Glutamatergic neuron (in vitro differentiated cells): ENCODE measurements at regions not wholly inside any gene's neighbourhood (a gene's known extent, or its start where the extent isn't known, plus 50 kb on each side); places are given as distances from the start of the nearest gene placed in this dataset.

Source experiments
- DNase-seq: peaks from one replicate; pipeline ENCODE4 v3.0.0; 2022
- H3K27ac Mint-ChIP-seq: one replicate; pipeline ENCODE4 v1.8.0; 2020; ENCODE audit warnings: mild to moderate bottlenecking, mixed read lengths, inconsistent platforms; ENCODE audit not compliant: unreplicated experiment
- H3K27me3 Mint-ChIP-seq: one replicate; pipeline ENCODE4 v1.8.0; 2020; ENCODE audit warnings: mild to moderate bottlenecking, moderate library complexity, mixed read lengths, inconsistent platforms; ENCODE audit not compliant: unreplicated experiment
- H3K36me3 Mint-ChIP-seq: one replicate; pipeline ENCODE4 v1.8.0; 2020; ENCODE audit warnings: mild to moderate bottlenecking, mixed read lengths, inconsistent platforms; ENCODE audit not compliant: unreplicated experiment
- H3K4me1 Mint-ChIP-seq: one replicate; pipeline ENCODE4 v1.8.0; 2020; ENCODE audit warnings: mild to moderate bottlenecking, low read depth, mixed read lengths, inconsistent platforms; ENCODE audit not compliant: unreplicated experiment
- H3K4me3 Mint-ChIP-seq: one replicate; pipeline ENCODE4 v1.8.0; 2020; ENCODE audit warnings: mild to moderate bottlenecking, mixed read lengths, inconsistent platforms; ENCODE audit not compliant: unreplicated experiment
- H3K9me3 Mint-ChIP-seq: one replicate; pipeline ENCODE4 v1.8.0; 2020; ENCODE audit warnings: mild to moderate bottlenecking, moderate library complexity, mixed read lengths, inconsistent platforms; ENCODE audit not compliant: unreplicated experiment
- CTCF ChIP-seq: fragments of 200-600 bp; sonication (generic); IDR thresholded peaks from one replicate; pipeline ENCODE4 v1.5.0; 2021; ENCODE audit not compliant: partially characterized antibody, unreplicated experiment

- Mint-ChIP-seq H3K36me3 (no peaks in the 10 kb centered on the region), H3K27me3 (no peaks in the 10 kb centered on the region), H3K9me3 (no peaks in the 10 kb centered on the region), H3K4me1 (no peaks in the 10 kb centered on the region), H3K27ac (no peak overlapping the region), H3K4me3 (no peak overlapping the region)
- no peak for DNase-seq
- no peak for TF ChIP-seq CTCF
Measured at GRCh38 chr4:62275470-62275869, 1075.3 kb downstream of the ADGRL3 start.

DNA sequence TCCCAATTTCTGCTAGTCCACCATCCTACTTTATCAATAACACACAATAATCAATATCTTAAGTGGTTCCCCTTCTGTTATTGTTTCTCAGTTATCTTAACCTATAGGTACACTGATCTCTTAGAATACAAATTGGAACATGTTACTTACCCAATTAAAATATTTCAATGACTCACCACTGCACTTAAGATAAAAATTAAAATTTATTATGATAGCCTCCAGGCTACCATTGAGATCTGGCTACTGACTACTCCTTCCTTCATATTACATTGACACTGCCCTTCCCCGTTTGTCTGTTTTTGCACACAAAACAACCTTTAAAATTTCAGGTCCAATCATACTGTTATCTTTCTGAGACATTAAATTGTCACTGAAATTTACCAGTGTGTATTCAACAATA is 1074.7 kb downstream of the ADGRL3 start:
- Mint-ChIP-seq H3K4me1 (no peaks in the 10 kb centered on the region), H3K27ac (no peak overlapping the region), H3K36me3 (no peaks in the 10 kb centered on the region), H3K4me3 (no peak overlapping the region), H3K27me3 (no peaks in the 10 kb centered on the region), H3K9me3 (no peaks in the 10 kb centered on the region)
- no peak for TF ChIP-seq CTCF
- no peak for DNase-seq

GRCh38 chr4:62271107-62271506 is 1071.0 kb downstream of the ADGRL3 start:
- no peaks in the 10 kb centered on the region for H3K9me3 Mint-ChIP-seq
- H3K4me1 Mint-ChIP-seq, result peaks cover 2% of the 10 kb centered on the region
- H3K27me3 Mint-ChIP-seq, result no peaks in the 10 kb centered on the region
- no peaks in the 10 kb centered on the region for H3K36me3 Mint-ChIP-seq
- no peak overlapping the region for H3K4me3 Mint-ChIP-seq
- no peak for DNase-seq
- no peak for TF ChIP-seq CTCF
- no peak overlapping the region for H3K27ac Mint-ChIP-seq

DNA sequence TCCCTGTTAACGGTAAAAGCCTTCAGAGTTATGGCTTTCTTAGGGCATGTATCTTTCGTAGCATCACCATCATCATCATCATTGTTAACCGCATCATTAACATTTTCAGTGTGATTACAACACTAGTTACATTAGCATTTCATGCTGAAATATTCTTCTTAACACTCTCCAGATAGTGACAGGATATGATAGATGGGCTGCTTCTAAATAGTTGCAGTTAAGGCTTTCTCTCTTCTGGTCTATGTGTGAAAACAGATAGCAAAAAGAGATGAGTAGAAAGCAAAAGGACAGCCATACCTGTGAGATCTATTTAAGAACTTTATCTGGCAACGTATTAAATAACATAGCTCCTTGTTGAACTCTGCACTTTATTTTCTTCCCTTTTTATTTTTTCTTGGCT is 1069.8 kb downstream of the ADGRL3 start:
- Mint-ChIP-seq H3K27ac (no peak overlapping the region), H3K4me3 (no peak overlapping the region), H3K36me3 (no peaks in the 10 kb centered on the region), H3K4me1 (peaks cover 2% of the 10 kb centered on the region), H3K9me3 (no peaks in the 10 kb centered on the region), H3K27me3 (no peaks in the 10 kb centered on the region)
- DNase-seq, result no peak
- no peak for TF ChIP-seq CTCF

- no peaks in the 10 kb centered on the region for H3K27me3 Mint-ChIP-seq
- no peak for TF ChIP-seq CTCF
- no peaks in the 10 kb centered on the region for H3K36me3 Mint-ChIP-seq
- H3K4me1 Mint-ChIP-seq, result peaks cover 2% of the 10 kb centered on the region
- no peak overlapping the region for H3K4me3 Mint-ChIP-seq
- H3K27ac Mint-ChIP-seq, result no peak overlapping the region
- no peak for DNase-seq
- no peaks in the 10 kb centered on the region for H3K9me3 Mint-ChIP-seq
Measured at GRCh38 chr4:62263454-62263853, 1063.3 kb downstream of the ADGRL3 start.
